Panc1 (cell line): ENCODE measurements at regions not wholly inside any gene's neighbourhood (a gene's known extent, or its start where the extent isn't known, plus 50 kb on each side); places are given as distances from the start of the nearest gene placed in this dataset.

Source experiments
- ATAC-seq: fragments of 200-7000 bp; cut with Tn5 transposase; 2 replicates; pipeline ENCODE4 v1.9.1; 2020; ENCODE audit warnings: mild to moderate bottlenecking, moderate library complexity
- BruUV-seq: library from RNA; stranded (reverse); fragments of 400-500 nt; replicated peaks from 2 replicates; lab custom pipeline; 2021; lab: Mats Ljungman, UMichigan
- CTCF ChIA-PET: fragments of 300-600 bp; sonication (Branson Sonifier 250); formaldehyde crosslinking; loops from one replicate; lab custom pipeline; 2022; ENCODE audit warnings: antibody characterized with exemption; lab: Charles Lee
- POLR2A ChIA-PET: fragments of 300-600 bp; sonication (Branson Sonifier 250); formaldehyde crosslinking; loops from one replicate; lab custom pipeline; 2022; ENCODE audit warnings: antibody characterized with exemption; lab: Charles Lee
- DNase-seq: peaks from one replicate; pipeline ENCODE4 v3.0.0-alpha.2; 2010; ENCODE audit warnings: low read depth, low spot score
- H3K27ac ChIP-seq: 2 replicates; pipeline ENCODE4 v1.5.1; 2011; ENCODE audit warnings: mild to moderate bottlenecking, low read length, inconsistent platforms
- H3K27me3 ChIP-seq: fragments of 200-500 bp; sonication (Bioruptor generic); 2 replicates; pipeline ENCODE4 v1.6.0; 2014; ENCODE audit warnings: low read length, inconsistent platforms; ENCODE audit not compliant: control insufficient read depth, insufficient read depth
- H3K36me3 ChIP-seq: fragments of 200-500 bp; sonication (Bioruptor generic); 2 replicates; pipeline ENCODE4 v1.5.1; 2014; ENCODE audit warnings: inconsistent platforms, mild to moderate bottlenecking, low read length, moderate library complexity; ENCODE audit not compliant: control insufficient read depth, insufficient read depth
- H3K4me1 ChIP-seq: 2 replicates; pipeline ENCODE4 v1.5.1; 2011; ENCODE audit warnings: inconsistent platforms, mild to moderate bottlenecking, low read length, moderate library complexity; ENCODE audit not compliant: control insufficient read depth, insufficient read depth
- H3K4me3 ChIP-seq, 2 experiments: 2 replicates each; pipeline ENCODE4 v1.5.1; 2011 to 2012; ENCODE audit warnings: low read depth in 2 of 2, low read length in 2 of 2, mild to moderate bottlenecking in 2 of 2, inconsistent platforms in 1 of 2, moderate library complexity in 1 of 2
- H3K9me3 ChIP-seq: fragments of 200-500 bp; sonication (Bioruptor generic); 2 replicates; pipeline ENCODE4 v1.5.1; 2014; ENCODE audit warnings: low read depth, mild to moderate bottlenecking, inconsistent platforms, low read length, moderate library complexity; ENCODE audit not compliant: control insufficient read depth, insufficient read depth
- POLR2AphosphoS5 ChIP-seq: IDR thresholded peaks from 2 replicates; pipeline ENCODE4 v1.6.1; 2012; ENCODE audit warnings: mild to moderate bottlenecking, low read depth, low read length, moderate library complexity
- SIN3A ChIP-seq: IDR thresholded peaks from 2 replicates; pipeline ENCODE4 v1.6.1; 2012; ENCODE audit warnings: low read depth, mild to moderate bottlenecking, low read length, moderate library complexity, borderline replicate concordance; ENCODE audit not compliant: insufficient read depth
- TCF7L2 ChIP-seq: IDR thresholded peaks from 2 replicates; pipeline ENCODE4 v1.6.1; 2011; ENCODE audit warnings: mild to moderate bottlenecking, low read depth, low read length, inconsistent platforms
- in situ Hi-C: cut with HindIII; loops from 2 replicates; pipeline ENCODE4 v1.10.0; 2016; ENCODE audit warnings: low sequenced_read_pairs, low pct_unique_long_range_greater_than_20kb
- intact Hi-C: fragments of 100-400 bp; cut with micrococcal nuclease; formaldehyde crosslinking; loops from one replicate; pipeline ENCODE4 v1.10.0; 2022; ENCODE audit not compliant: unreplicated experiment
- TF ChIP-seq, protein P1 (sequence below), 2 experiments: IDR thresholded peaks; 2 replicates each; pipeline ENCODE4 v1.6.1; 2011 to 2012; ENCODE audit warnings: low read depth in 2 of 2, control low read depth in 1 of 2, low read length in 1 of 2, mild to moderate bottlenecking in 1 of 2, moderate library complexity in 1 of 2; ENCODE audit not compliant: insufficient read depth in 1 of 2
- TF ChIP-seq, protein P2 (sequence below): fragments of 450-650 bp; IDR thresholded peaks from 2 replicates; pipeline ENCODE4 v1.5.1; 2017; ENCODE audit warnings: mild to moderate bottlenecking

DNA sequence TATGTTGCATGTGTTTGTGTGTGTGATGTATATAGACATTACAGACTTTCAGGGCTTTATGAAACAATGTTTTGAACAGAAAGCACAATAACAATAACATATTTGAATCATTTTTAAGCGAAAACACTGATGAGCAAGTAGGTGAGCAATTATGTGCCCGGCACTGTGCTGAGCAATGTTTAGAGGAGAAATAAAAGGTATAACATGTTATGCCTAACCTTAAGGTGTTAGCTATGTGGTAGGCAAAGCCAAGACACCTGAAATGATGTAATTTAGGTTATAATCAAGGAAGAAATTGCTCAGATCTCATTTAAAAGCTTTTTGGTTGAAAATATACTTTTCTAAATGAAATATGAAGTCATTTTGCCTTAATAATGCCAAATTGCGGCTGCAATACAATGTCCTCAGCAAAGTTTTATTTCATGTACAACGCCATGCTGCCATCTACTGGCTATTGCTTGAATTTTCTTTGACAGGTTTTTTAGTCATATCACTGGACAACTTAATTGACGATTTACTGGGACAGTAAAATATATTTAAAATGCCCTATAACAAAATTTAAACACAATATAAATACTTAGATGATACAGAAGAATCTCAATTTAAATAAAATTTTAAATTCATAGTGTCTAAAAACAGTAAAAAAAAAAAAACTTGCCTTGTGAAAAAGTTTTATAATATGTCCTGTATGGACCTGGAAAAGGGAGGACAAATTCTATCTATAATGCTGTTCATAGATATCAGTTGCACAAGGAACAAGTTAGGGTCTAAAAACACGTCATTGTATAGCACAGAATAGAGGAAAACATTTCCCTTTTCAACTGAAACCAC is 131.1 kb upstream of the CDK1 start:
- TF ChIP-seq POLR2AphosphoS5 (no peak), SIN3A (no peak), TCF7L2 (no peak)
- TF ChIP-seq, protein P1, sequence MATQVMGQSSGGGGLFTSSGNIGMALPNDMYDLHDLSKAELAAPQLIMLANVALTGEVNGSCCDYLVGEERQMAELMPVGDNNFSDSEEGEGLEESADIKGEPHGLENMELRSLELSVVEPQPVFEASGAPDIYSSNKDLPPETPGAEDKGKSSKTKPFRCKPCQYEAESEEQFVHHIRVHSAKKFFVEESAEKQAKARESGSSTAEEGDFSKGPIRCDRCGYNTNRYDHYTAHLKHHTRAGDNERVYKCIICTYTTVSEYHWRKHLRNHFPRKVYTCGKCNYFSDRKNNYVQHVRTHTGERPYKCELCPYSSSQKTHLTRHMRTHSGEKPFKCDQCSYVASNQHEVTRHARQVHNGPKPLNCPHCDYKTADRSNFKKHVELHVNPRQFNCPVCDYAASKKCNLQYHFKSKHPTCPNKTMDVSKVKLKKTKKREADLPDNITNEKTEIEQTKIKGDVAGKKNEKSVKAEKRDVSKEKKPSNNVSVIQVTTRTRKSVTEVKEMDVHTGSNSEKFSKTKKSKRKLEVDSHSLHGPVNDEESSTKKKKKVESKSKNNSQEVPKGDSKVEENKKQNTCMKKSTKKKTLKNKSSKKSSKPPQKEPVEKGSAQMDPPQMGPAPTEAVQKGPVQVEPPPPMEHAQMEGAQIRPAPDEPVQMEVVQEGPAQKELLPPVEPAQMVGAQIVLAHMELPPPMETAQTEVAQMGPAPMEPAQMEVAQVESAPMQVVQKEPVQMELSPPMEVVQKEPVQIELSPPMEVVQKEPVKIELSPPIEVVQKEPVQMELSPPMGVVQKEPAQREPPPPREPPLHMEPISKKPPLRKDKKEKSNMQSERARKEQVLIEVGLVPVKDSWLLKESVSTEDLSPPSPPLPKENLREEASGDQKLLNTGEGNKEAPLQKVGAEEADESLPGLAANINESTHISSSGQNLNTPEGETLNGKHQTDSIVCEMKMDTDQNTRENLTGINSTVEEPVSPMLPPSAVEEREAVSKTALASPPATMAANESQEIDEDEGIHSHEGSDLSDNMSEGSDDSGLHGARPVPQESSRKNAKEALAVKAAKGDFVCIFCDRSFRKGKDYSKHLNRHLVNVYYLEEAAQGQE (IDR thresholded peaks at IDR 0.05; ENCODE audit: insufficient read depth in 1 of 2, low read depth in 2 of 2, low read length in 1 of 2): no peak
- TF ChIP-seq, protein P2, sequence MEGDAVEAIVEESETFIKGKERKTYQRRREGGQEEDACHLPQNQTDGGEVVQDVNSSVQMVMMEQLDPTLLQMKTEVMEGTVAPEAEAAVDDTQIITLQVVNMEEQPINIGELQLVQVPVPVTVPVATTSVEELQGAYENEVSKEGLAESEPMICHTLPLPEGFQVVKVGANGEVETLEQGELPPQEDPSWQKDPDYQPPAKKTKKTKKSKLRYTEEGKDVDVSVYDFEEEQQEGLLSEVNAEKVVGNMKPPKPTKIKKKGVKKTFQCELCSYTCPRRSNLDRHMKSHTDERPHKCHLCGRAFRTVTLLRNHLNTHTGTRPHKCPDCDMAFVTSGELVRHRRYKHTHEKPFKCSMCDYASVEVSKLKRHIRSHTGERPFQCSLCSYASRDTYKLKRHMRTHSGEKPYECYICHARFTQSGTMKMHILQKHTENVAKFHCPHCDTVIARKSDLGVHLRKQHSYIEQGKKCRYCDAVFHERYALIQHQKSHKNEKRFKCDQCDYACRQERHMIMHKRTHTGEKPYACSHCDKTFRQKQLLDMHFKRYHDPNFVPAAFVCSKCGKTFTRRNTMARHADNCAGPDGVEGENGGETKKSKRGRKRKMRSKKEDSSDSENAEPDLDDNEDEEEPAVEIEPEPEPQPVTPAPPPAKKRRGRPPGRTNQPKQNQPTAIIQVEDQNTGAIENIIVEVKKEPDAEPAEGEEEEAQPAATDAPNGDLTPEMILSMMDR: peak; percentile 77; the same call in 1 of the 2 replicates
- POLR2A ChIA-PET: no interaction called here
- intact Hi-C loops: loop anchor here (1.0 kb wide), 3 partner anchors 98 to 547 kb away; no protein-coding TSS in a partner anchor
- H3K9me3 ChIP-seq: no peaks in the 10 kb centered on the region
- no peaks in the 10 kb centered on the region for H3K27me3 ChIP-seq
- ATAC-seq: peak; percentile 76
- BruUV-seq: no TSS peak
- H3K27ac ChIP-seq: no peak overlapping the region
- in situ Hi-C loops: no loop called here
- no peaks in the 10 kb centered on the region for H3K4me1 ChIP-seq
- DNase-seq: peak; percentile 42
- no peak overlapping the region for H3K4me3 ChIP-seq
- CTCF ChIA-PET: interaction anchor here (0.7 to 2.2 kb wide), 2 partner anchors 203 to 430 kb away, joined by 4 to 9 read pairs; no protein-coding TSS in a partner anchor
- no peaks in the 10 kb centered on the region for H3K36me3 ChIP-seq

DNA sequence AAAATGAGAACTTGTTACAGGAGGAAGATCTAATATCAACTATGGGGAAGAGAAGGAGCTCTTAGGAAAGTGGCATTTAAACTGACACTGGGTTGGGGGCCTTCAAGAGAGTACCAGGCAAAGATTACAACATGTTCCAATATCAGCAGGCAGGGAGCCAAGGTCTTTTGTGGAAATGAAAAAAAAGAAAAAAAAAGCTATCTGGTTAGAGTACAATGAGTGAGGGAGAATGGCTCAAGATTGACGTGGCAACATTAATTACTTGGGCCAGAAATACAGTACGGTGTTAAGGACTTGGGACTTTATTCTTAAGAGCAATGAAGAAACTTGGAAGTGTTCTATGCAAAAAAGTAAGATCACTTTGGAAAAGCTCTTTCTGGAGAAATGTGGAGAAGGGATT is 132.3 kb upstream of the CDK1 start:
- ChIA-PET CTCF (interaction anchor here (0.6 to 2.2 kb wide), 2 partner anchors 201 to 513 kb away, joined by 3 to 9 read pairs; no protein-coding TSS in a partner anchor), POLR2A (no interaction called here)
- H3K9me3 ChIP-seq: no peaks in the 10 kb centered on the region
- intact Hi-C loops (no loop called here), in situ Hi-C loops (no loop called here)
- no TSS peak for BruUV-seq
- no peaks in the 10 kb centered on the region for H3K36me3 ChIP-seq
- ATAC-seq: no peak
- no peaks in the 10 kb centered on the region for H3K4me1 ChIP-seq
- H3K4me3 ChIP-seq: no peak overlapping the region
- TF ChIP-seq POLR2AphosphoS5 (no peak), TCF7L2 (no peak), SIN3A (no peak)
- TF ChIP-seq, protein P1 (IDR thresholded peaks at IDR 0.05; ENCODE audit: insufficient read depth in 1 of 2, low read depth in 2 of 2, low read length in 1 of 2): no peak
- TF ChIP-seq, protein P2: no peak
- no peaks in the 10 kb centered on the region for H3K27me3 ChIP-seq
- DNase-seq: no peak
- peak overlapping the region; percentile 34; the same call in 1 of the 2 replicates for H3K27ac ChIP-seq
